HFFc6 (cell line): ENCODE measurements at regions not wholly inside any gene's neighbourhood (a gene's known extent, or its start where the extent isn't known, plus 50 kb on each side); places are given as distances from the start of the nearest gene placed in this dataset.

Experiments
- DNase-seq: peaks from one replicate; pipeline ENCODE4 v3.0.0-alpha.2; 2018
- H3K27ac Mint-ChIP-seq: 2 replicates; pipeline ENCODE4 v1.8.0; 2020; ENCODE audit warnings: mild to moderate bottlenecking, mixed read lengths
- H3K27me3 Mint-ChIP-seq: 2 replicates; pipeline ENCODE4 v1.8.0; 2021; ENCODE audit warnings: mild to moderate bottlenecking, moderate library complexity, mixed read lengths; ENCODE audit not compliant: insufficient read depth
- H3K36me3 Mint-ChIP-seq: 2 replicates; pipeline ENCODE4 v1.8.0; 2021; ENCODE audit warnings: low read depth, mixed read lengths
- H3K4me1 Mint-ChIP-seq: 2 replicates; pipeline ENCODE4 v1.8.0; 2020; ENCODE audit warnings: low read depth, mixed read lengths
- H3K4me3 Mint-ChIP-seq: 2 replicates; pipeline ENCODE4 v1.8.0; 2020; ENCODE audit warnings: mild to moderate bottlenecking, moderate library complexity, mixed read lengths
- H3K9me3 Mint-ChIP-seq: 2 replicates; pipeline ENCODE4 v1.8.0; 2020; ENCODE audit warnings: mild to moderate bottlenecking, mixed read lengths
- TF ChIP-seq, protein P1 (sequence below): fragments of 200-600 bp; sonication (generic); IDR thresholded peaks from 2 replicates; pipeline ENCODE4 v1.5.0; 2021; ENCODE audit warnings: antibody characterized with exemption, mild to moderate bottlenecking

DNA sequence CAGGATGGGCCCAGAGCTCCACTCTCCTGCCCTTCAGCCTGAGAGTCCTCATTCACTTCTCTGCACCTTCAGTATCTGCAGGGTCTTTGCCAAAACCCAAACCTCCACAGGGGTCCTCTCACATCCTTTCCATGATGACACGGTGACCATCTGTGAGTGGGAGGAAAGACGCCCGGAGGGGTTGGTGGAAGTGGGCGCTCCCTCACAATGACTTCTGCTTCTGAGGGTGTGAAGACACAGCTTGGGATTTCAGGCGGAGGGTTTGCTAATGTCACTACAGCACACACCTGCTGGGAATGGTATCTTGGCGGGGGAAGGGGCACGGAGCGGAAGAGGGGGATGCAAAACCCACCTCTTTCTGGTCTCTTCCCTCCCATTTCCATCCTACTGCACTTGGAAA is 115.1 kb upstream of the SDK2 start:
- peaks cover 21% of the 10 kb centered on the region; the same call in 1 of the 2 replicates for H3K36me3 Mint-ChIP-seq
- H3K9me3 Mint-ChIP-seq = peaks cover 79% of the 10 kb centered on the region
- peaks cover 4% of the 10 kb centered on the region for H3K27me3 Mint-ChIP-seq
- TF ChIP-seq, protein P1, sequence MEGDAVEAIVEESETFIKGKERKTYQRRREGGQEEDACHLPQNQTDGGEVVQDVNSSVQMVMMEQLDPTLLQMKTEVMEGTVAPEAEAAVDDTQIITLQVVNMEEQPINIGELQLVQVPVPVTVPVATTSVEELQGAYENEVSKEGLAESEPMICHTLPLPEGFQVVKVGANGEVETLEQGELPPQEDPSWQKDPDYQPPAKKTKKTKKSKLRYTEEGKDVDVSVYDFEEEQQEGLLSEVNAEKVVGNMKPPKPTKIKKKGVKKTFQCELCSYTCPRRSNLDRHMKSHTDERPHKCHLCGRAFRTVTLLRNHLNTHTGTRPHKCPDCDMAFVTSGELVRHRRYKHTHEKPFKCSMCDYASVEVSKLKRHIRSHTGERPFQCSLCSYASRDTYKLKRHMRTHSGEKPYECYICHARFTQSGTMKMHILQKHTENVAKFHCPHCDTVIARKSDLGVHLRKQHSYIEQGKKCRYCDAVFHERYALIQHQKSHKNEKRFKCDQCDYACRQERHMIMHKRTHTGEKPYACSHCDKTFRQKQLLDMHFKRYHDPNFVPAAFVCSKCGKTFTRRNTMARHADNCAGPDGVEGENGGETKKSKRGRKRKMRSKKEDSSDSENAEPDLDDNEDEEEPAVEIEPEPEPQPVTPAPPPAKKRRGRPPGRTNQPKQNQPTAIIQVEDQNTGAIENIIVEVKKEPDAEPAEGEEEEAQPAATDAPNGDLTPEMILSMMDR = no peak
- DNase-seq = no peak
- H3K27ac Mint-ChIP-seq = no peak overlapping the region
- no peak overlapping the region for H3K4me3 Mint-ChIP-seq
- no peaks in the 10 kb centered on the region for H3K4me1 Mint-ChIP-seq

DNA sequence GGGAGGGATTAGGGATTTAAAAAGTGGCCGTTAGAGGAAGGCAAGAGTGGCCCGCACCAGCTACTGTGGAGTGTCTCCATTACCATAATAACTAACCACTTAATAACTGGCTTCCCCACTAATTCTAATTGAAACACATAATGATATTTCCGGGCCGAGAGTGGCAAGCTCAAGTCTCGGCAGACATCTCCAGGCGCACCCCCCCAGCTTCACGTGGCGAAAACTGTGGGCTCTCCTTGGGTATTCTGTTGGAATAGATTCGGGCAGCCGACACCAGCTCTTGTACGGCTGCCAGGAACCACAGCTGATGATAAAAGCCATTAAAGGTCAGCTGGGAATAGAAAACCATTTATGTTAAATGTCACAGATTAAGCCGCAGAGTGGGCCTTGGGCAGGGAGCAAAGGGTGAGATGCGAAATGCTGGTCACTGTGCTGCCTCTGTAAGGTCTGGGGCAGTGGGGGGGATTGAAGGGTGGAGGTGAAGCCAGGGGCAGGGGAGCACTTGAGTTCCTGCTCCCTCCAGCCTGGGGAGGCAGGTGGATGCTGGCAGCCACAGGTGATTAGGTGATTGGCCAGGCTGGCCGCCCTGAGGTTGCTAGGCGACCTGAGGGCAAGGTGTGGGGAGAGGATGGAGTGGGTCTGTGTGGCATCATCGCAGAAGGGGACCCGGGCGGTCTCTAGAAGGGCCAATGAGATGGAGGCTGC is 115.6 kb upstream of the SDK2 start:
- Mint-ChIP-seq H3K4me1 (no peaks in the 10 kb centered on the region), H3K4me3 (no peak overlapping the region), H3K9me3 (peaks cover 75% of the 10 kb centered on the region), H3K36me3 (peaks cover 16% of the 10 kb centered on the region; the same call in 1 of the 2 replicates), H3K27me3 (peaks cover 2% of the 10 kb centered on the region; the same call in 1 of the 2 replicates), H3K27ac (no peak overlapping the region)
- no peak for DNase-seq
- TF ChIP-seq, protein P1 = no peak

DNA sequence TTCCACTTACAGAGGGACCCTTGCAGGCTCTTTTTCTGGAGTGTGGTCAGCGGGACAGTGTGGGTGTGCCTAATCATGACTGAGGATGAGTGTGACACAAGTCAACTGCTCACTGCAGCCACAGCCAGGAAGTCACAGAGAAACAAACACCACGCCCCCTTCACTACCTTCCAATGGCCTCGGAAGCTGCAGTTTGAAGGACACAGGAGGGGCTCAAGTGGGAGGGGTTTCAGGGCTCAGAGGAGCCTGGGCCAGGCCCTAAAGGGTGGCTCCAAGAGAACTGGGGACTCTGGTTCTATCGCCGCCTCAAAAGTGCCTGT is 116.2 kb upstream of the SDK2 start:
- Mint-ChIP-seq H3K9me3 (peaks cover 77% of the 10 kb centered on the region), H3K27me3 (peaks cover 2% of the 10 kb centered on the region; the same call in 1 of the 2 replicates), H3K4me3 (no peak overlapping the region), H3K27ac (no peak overlapping the region), H3K4me1 (no peaks in the 10 kb centered on the region), H3K36me3 (peaks cover 16% of the 10 kb centered on the region; the same call in 1 of the 2 replicates)
- TF ChIP-seq, protein P1 = no peak
- no peak for DNase-seq

DNA sequence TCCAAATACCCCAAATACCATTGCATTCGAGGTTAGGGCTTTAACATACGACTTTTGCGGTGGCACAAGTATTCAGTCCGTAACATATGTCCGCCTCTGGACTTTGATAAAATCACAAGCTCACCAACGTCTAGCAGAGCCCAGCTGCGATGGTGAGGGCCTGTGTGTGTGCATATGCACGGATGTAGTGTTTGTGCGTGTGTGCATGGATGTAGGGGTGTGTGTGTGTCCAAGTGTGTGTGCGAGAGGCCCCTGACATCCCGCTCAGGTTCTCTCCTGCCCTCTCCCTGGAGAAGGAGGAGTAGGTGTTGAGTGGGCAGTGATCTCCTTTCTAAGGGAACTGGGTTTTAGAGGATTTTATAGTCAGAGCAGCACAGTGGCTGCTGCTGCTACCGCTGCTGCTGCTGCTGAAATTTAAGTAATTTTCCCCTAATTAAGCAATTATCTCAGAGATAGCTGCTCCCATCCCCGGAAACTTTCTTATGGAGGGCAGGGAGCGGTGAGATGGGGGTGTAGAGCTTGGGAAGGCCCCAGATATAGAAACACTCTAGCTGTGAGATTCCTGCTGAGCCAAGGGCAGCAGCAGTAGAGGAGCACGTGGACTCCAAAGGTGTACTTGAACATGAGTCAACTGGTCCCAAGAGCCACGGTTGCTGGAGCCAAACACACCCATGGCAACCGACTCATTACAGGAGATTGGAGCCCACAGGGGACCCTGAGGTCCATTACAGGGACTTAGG is 121.7 kb upstream of the SDK2 start:
- TF ChIP-seq, protein P1 = no peak
- Mint-ChIP-seq H3K4me1 (no peaks in the 10 kb centered on the region), H3K36me3 (peaks cover 12% of the 10 kb centered on the region; the same call in 1 of the 2 replicates), H3K9me3 (peaks cover 69% of the 10 kb centered on the region), H3K4me3 (no peak overlapping the region), H3K27me3 (peaks cover 8% of the 10 kb centered on the region), H3K27ac (no peak overlapping the region)
- no peak for DNase-seq

DNA sequence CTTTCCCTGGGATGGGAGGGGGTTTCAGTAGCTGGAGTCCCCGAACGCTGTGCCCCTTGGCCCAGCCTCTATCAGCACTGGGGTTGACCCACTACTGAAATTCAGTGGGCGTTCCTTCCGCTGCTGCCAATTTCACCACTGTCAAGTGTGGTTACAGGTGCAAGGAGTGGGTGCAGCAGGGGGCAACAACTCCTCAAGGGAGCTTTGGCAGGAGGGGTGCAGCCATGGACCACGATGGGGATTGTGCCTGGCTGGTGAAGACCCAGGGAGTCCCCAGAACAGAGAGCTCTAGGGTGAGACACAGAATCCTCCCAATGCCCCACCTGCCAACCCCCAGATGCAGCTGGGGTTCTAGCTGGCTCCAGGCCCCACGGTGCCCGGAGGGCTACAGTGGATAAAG is 123.5 kb upstream of the SDK2 start:
- no peak overlapping the region for H3K4me3 Mint-ChIP-seq

More for the DNA sequence above, 123.5 kb upstream of the SDK2 start:
- no peak for DNase-seq
- Mint-ChIP-seq H3K27me3 (peaks cover 8% of the 10 kb centered on the region), H3K4me1 (no peaks in the 10 kb centered on the region), H3K27ac (no peak overlapping the region), H3K36me3 (no peaks in the 10 kb centered on the region; the same call in 1 of the 2 replicates), H3K9me3 (peaks cover 66% of the 10 kb centered on the region)
- TF ChIP-seq, protein P1 = no peak
